Ovary (tissue), 3 donors: ENCODE measurements at regions not wholly inside any gene's neighbourhood (a gene's known extent, or its start where the extent isn't known, plus 50 kb on each side); places are given as distances from the start of the nearest gene placed in this dataset.

Experiments used
- CTCF ChIP-seq, 3 donors: fragments of 450-650 bp in 2 of 3; fragments of 200-600 bp in 1 of 3; IDR thresholded peaks; one replicate each; pipeline versions ENCODE4 v1.5.1 to v1.8.0; 2016 to 2022; ENCODE audit warnings: antibody characterized with exemption in 3 of 3, mild to moderate bottlenecking in 1 of 3
- EP300 ChIP-seq: sonication (generic); formaldehyde crosslinking; IDR thresholded peaks from one replicate; pipeline ENCODE4 v1.6.1; 2017; ENCODE audit warnings: antibody characterized with exemption
- donor health status: DM: no; HTN: no; CAD: no.

GRCh38 chr3:99021466-99021865, 120.0 kb upstream of the DCBLD2 start:
- TF ChIP-seq CTCF (IDR thresholded peaks at IDR 0.05) (no peak), EP300 (no peak)
